ENCODE measurements at regions not wholly inside any gene's neighbourhood (a gene's known extent, or its start where the extent isn't known, plus 50 kb on each side); places are given as distances from the start of the nearest gene placed in this dataset.

GRCh38 chr1:59110271-59110670, 186.6 kb upstream of the FGGY start:
- Histone ChIP-seq H3K79me2 (ENCODE audit: insufficient read depth, low read length) (no peaks in the 10 kb centered on the region), H3K4me1 (ENCODE audit: insufficient read depth, low read length, poor library complexity, severe bottlenecking) (peaks cover 4% of the 10 kb centered on the region), H4K20me1 (ENCODE audit: insufficient read depth, low read length, poor library complexity, severe bottlenecking) (no peaks in the 10 kb centered on the region), H3K9ac (ENCODE audit: low read depth, low read length, poor library complexity, severe bottlenecking) (no peak overlapping the region), H3K4me3 (ENCODE audit: low read length, poor library complexity, severe bottlenecking) (no peak overlapping the region), H3K9me3 (ENCODE audit: insufficient read depth, low read depth, low read length) (no peaks in the 10 kb centered on the region), H3K9me2 (replicated peaks; ENCODE audit: low read depth, low read length) (no peaks in the 10 kb centered on the region), H3K4me2 (ENCODE audit: low read depth, low read length, poor library complexity, severe bottlenecking) (no peak overlapping the region), H3K36me3 (ENCODE audit: insufficient read depth, low read length) (no peaks in the 10 kb centered on the region), H3F3A (ENCODE audit: low read depth) (no peaks in the 10 kb centered on the region), H3K27me3 (ENCODE audit: insufficient read depth, low read length, poor library complexity, severe bottlenecking) (no peaks in the 10 kb centered on the region), H2AFZ (ENCODE audit: low read length) (no peak overlapping the region)
- TF ChIP-seq EZH2phosphoT487 (IDR thresholded peaks at IDR 0.05; ENCODE audit: borderline replicate concordance) = no peak
- TF ChIP-seq, protein P1, sequence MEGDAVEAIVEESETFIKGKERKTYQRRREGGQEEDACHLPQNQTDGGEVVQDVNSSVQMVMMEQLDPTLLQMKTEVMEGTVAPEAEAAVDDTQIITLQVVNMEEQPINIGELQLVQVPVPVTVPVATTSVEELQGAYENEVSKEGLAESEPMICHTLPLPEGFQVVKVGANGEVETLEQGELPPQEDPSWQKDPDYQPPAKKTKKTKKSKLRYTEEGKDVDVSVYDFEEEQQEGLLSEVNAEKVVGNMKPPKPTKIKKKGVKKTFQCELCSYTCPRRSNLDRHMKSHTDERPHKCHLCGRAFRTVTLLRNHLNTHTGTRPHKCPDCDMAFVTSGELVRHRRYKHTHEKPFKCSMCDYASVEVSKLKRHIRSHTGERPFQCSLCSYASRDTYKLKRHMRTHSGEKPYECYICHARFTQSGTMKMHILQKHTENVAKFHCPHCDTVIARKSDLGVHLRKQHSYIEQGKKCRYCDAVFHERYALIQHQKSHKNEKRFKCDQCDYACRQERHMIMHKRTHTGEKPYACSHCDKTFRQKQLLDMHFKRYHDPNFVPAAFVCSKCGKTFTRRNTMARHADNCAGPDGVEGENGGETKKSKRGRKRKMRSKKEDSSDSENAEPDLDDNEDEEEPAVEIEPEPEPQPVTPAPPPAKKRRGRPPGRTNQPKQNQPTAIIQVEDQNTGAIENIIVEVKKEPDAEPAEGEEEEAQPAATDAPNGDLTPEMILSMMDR (conservative IDR thresholded peaks at IDR 0.05; ENCODE audit: low read length) = no peak

- Histone ChIP-seq H4K20me1 (ENCODE audit: insufficient read depth, low read length, poor library complexity, severe bottlenecking) (no peaks in the 10 kb centered on the region), H3K9ac (ENCODE audit: low read depth, low read length, poor library complexity, severe bottlenecking) (no peak overlapping the region), H3K4me1 (ENCODE audit: insufficient read depth, low read length, poor library complexity, severe bottlenecking) (peaks cover 17% of the 10 kb centered on the region), H3K9me2 (replicated peaks; ENCODE audit: low read depth, low read length) (no peaks in the 10 kb centered on the region), H3F3A (ENCODE audit: low read depth) (no peaks in the 10 kb centered on the region), H3K4me3 (ENCODE audit: low read length, poor library complexity, severe bottlenecking) (no peak overlapping the region), H2AFZ (ENCODE audit: low read length) (no peak overlapping the region), H3K36me3 (ENCODE audit: insufficient read depth, low read length) (no peaks in the 10 kb centered on the region), H3K4me2 (ENCODE audit: low read depth, low read length, poor library complexity, severe bottlenecking) (no peak overlapping the region), H3K27me3 (ENCODE audit: insufficient read depth, low read length, poor library complexity, severe bottlenecking) (no peaks in the 10 kb centered on the region), H3K9me3 (ENCODE audit: insufficient read depth, low read depth, low read length) (no peaks in the 10 kb centered on the region), H3K79me2 (ENCODE audit: insufficient read depth, low read length) (no peaks in the 10 kb centered on the region)
- no peak for TF ChIP-seq EZH2phosphoT487 (IDR thresholded peaks at IDR 0.05; ENCODE audit: borderline replicate concordance)
- TF ChIP-seq, protein P1 (conservative IDR thresholded peaks at IDR 0.05; ENCODE audit: low read length) = no peak
Measured at GRCh38 chr1:59113876-59114457, 182.9 kb upstream of the FGGY start.

DNA sequence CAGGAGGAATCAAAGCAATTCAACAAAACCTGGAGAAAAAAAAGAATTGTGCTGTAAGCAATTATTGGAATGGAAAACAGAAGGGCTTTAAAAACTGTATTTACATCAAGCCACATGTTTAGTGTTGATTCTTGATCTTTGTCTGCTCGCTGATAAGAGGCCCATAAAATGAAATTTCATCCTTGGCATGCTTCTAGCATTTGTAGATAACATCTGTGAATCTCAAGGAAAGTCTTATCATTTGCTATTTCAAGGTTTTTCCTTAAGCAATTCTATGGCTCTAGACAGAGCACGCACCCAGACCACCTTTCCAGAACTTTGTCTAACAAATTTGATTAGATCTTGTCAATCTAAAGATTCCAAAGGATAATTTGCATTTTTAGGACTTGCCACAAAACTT, 181.0 kb upstream of the FGGY start:
- H3K4me1 ChIP-seq (ENCODE audit: insufficient read depth, low read length, poor library complexity, severe bottlenecking) = peaks cover 13% of the 10 kb centered on the region
- H3K9me3 ChIP-seq (ENCODE audit: insufficient read depth, low read depth, low read length) = no peaks in the 10 kb centered on the region
- H3K27me3 ChIP-seq (ENCODE audit: insufficient read depth, low read length, poor library complexity, severe bottlenecking) = no peaks in the 10 kb centered on the region
- H3K9ac ChIP-seq (ENCODE audit: low read depth, low read length, poor library complexity, severe bottlenecking) = no peak overlapping the region
- H2AFZ ChIP-seq (ENCODE audit: low read length) = no peak overlapping the region
- no peak overlapping the region for H3K4me3 ChIP-seq (ENCODE audit: low read length, poor library complexity, severe bottlenecking)
- no peaks in the 10 kb centered on the region for H3K79me2 ChIP-seq (ENCODE audit: insufficient read depth, low read length)
- H4K20me1 ChIP-seq (ENCODE audit: insufficient read depth, low read length, poor library complexity, severe bottlenecking) = no peaks in the 10 kb centered on the region
- no peaks in the 10 kb centered on the region for H3F3A ChIP-seq (ENCODE audit: low read depth)
- no peaks in the 10 kb centered on the region for H3K36me3 ChIP-seq (ENCODE audit: insufficient read depth, low read length)
- TF ChIP-seq, protein P1 (conservative IDR thresholded peaks at IDR 0.05; ENCODE audit: low read length) = no peak
- no peak for TF ChIP-seq EZH2phosphoT487 (IDR thresholded peaks at IDR 0.05; ENCODE audit: borderline replicate concordance)
- H3K9me2 ChIP-seq (replicated peaks; ENCODE audit: low read depth, low read length) = no peaks in the 10 kb centered on the region
- H3K4me2 ChIP-seq (ENCODE audit: low read depth, low read length, poor library complexity, severe bottlenecking) = no peak overlapping the region

Data from Loucy (cell line).